Raji (cell line): ENCODE measurements at regions not wholly inside any gene's neighbourhood (a gene's known extent, or its start where the extent isn't known, plus 50 kb on each side); places are given as distances from the start of the nearest gene placed in this dataset.

Experiments used
- POLR2A ChIP-seq: IDR thresholded peaks from 2 replicates; pipeline ENCODE4 v1.6.1; 2011; ENCODE audit warnings: low read depth, low read length, control low read depth; ENCODE audit not compliant: insufficient read depth

GRCh38 chr17:77371117-77371887, 230.5 kb downstream of the SEC14L1 start:
- TF ChIP-seq POLR2A = no peak

- TF ChIP-seq POLR2A = no peak
Measured at GRCh38 chr17:77371888-77372443, 231.2 kb downstream of the SEC14L1 start.

DNA sequence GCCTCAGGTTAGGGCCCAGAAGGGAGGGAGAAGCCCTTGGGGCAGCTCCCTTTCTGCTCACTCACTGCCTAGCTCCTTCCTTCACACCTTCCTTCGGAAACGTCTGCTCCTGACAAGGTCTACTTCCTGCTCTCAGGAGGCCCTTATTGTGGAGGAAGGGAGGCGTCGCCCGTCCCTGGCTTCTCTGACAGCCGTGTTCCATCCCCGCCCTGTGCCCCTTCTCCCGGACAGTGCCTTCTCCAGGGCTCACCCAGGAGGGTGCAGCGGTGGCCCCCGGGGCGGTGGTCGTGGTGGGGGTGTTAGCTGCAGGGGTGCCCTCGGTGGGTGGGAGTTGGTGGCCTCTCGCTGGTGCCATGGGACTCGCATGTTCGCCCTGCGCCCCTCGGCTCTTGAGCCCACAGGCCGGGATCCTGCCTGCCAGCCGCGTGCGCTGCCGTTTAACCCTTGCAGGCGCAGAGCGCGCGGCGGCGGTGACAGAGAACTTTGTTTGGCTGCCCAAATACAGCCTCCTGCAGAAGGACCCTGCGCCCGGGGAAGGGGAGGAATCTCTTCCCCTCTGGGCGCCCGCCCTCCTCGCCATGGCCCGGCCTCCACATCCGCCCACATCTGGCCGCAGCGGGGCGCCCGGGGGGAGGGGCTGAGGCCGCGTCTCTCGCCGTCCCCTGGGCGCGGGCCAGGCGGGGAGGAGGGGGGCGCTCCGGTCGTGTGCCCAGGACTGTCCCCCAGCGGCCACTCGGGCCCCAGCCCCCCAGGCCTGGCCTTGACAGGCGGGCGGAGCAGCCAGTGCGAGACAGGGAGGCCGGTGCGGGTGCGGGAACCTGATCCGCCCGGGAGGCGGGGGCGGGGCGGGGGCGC, 231.9 kb downstream of the SEC14L1 start:
- TF ChIP-seq POLR2A = no peak

DNA sequence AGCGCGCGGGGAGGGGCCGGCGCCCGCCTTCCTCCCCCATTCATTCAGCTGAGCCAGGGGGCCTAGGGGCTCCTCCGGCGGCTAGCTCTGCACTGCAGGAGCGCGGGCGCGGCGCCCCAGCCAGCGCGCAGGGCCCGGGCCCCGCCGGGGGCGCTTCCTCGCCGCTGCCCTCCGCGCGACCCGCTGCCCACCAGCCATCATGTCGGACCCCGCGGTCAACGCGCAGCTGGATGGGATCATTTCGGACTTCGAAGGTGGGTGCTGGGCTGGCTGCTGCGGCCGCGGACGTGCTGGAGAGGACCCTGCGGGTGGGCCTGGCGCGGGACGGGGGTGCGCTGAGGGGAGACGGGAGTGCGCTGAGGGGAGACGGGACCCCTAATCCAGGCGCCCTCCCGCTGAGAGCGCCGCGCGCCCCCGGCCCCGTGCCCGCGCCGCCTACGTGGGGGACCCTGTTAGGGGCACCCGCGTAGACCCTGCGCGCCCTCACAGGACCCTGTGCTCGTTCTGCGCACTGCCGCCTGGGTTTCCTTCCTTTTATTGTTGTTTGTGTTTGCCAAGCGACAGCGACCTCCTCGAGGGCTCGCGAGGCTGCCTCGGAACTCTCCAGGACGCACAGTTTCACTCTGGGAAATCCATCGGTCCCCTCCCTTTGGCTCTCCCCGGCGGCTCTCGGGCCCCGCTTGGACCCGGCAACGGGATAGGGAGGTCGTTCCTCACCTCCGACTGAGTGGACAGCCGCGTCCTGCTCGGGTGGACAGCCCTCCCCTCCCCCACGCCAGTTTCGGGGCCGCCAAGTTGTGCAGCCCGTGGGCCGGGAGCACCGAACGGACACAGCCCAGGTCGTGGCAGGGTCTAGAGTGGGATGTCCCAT, 232.8 kb downstream of the SEC14L1 start:
- TF ChIP-seq POLR2A = no peak

DNA sequence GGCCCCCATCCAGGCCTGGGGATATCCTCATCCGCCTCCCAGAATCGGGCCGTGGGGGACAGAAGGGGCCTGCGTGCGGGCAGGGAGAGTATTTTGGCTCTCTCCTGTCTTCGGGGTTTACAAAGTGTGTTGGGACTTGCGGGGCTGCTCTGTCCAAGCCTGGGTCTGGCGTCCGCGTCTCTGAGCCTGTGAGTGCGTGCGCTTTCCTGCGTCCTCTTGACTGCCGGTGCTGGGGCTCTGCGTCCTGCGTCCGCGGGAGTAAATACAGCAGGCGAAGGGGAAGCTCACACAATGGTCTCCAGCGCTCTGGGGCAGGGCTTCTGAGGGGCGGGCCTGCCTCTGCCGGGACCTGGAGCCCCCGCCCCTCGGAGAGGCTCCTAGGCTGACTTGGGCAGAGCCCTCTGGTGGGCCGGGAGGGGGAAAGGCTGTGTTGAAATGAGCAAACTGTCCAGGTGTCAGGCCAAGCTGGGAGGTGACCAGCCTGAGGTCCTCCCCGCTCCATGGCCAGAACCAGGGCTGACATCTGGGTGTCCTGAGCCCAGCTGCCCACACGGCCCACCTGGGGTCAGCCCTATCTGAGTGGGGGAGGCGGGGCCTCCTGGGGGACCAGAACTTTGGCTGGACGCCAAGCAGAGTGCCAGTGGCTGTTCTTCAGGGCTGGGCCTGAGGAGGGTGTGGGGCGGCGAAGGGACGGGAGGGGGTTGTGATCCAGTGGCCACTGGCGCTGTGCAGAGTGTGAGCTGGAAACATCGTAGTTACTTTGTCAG, 233.6 kb downstream of the SEC14L1 start:
- no peak for TF ChIP-seq POLR2A

DNA sequence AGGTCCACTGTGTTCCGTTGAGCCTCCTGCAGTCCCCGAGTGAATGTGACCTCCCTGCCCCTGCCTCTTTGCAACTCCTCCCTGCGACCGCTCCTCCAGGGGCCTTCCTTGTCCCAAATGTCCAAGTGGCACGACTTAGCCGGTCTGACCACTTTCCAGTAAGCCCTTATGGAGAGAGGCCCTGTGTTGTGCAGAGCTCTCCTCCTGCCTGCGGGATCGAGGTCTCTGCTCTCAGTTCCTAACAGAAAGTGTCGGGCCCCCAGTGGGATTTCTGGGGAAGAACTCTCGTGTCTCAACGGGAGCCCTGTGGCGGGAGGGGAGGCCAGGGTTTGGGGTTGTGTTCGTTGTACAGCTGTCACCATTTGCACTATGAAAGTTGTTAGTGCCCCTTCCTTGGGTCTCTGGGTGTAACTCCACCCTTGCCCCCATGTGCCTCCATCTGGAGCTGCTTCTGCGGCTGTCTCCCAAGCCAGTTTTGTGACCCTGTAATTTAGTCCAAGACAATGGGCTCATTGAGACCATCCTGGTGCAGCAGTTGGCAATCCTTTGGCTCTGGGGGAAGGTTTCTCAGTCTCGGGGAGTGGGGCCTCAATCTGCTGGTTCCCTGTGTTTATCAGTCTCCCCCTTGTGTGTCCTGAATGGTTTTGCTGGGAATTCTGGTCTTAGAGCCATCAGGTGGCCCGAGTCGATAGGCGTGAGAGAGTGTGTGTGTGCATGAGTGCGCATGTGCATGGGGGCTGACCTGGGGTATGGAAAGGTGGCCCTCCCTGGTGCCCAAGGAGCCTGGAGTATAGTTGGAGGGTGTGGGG, 234.5 kb downstream of the SEC14L1 start:
- TF ChIP-seq POLR2A = no peak

GRCh38 chr17:77375917-77376651, 235.3 kb downstream of the SEC14L1 start:
- no peak for TF ChIP-seq POLR2A

DNA sequence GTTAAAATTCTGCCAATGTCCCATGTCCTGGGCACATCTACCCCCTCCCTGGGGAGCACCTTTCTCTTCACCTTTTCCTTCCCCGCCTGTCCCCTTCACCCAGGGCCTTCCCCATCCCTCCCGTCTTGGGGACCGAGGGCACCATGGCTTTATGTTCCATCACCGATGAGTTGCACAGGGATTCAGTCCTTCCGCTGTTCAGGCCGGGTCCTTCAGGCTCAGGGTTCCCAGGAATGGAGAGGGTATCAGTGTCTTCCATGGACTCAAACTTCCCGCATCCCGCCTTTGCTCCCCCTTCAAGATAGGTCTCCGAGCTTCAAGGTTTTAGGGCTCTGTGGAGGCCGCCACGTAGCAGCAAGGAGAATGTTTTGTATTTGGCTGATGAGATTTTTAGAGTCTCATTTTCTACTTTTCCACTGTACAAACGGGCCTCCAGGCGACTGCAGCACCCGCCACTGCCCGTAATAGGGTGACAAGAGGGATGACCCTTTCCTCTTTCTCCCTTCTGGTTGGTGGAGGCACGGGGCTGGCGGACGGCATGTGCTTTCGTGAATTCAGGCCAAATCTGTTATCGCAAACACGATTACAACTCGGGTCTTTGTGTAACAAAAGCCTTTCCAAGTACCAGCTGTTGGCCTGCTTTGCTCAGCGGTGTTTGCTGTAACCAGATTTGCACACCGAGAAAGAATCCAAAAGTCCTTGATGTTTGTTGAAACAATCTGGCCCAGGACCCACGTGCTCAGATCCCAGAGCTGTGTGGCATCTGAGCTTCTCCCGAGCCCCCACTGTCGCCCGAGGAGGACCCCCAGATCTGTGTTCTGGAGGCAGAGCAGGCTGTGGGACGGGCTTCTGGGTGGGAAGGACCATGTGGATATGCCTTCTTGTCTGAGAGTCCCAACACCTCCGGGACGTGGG, 236.3 kb downstream of the SEC14L1 start:
- no peak for TF ChIP-seq POLR2A

GRCh38 chr17:77377710-77378235, 237.0 kb downstream of the SEC14L1 start:
- no peak for TF ChIP-seq POLR2A

DNA sequence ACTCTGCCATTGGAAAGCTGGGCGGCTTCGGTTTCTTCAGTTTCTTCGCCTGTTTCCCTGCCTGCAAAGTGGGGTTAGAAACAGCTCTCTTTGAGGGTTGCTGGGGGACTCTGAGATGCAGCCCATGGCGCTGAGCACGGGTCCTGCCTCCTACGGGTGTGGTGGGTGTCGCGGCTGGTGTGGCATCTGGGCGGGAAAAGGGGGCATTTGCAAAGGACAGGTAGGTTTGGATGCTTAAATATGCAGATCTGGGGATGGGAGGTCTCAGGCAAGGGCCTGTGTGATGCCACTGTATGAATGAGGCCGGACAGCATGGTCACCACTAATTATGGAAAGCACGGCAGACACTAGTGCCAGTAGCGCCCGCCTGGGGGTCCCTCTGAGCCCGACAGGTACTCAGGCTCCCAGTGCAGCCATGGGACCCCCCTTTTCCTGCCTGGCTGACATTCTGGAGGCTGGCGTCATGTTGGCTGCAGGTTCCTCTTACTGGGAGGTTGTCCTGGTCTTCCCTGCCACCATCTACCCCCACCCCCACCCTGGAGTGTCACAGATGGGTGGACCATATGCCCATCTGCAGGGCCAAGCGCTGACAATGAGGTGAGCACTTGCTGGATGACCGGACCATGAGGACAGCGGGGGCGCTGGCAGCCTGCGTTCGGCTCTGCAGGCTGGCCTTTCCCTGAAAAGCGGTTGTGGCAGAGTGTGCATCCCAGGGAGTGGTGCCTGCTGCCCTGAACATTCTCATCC, 237.7 kb downstream of the SEC14L1 start:
- TF ChIP-seq POLR2A = no peak

DNA sequence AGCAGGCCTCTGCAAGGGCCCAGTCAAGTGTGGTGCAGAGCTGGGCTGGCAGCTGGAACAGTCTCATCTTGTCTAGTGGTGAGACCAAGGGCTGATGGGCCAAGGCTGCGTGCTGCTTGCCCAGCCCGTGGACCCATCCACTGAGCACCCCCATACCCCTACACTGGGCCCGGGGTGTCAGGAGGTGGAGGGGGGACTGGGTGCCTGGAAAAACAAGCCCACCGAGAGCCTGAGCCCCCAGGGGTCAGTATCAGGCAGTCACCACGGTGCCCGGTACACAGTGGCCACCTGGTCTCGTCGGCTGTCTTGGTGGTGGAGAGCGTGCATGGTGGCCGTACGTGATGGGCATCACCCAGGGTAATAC, 238.3 kb downstream of the SEC14L1 start:
- no peak for TF ChIP-seq POLR2A
